Activated CD4-positive, alpha-beta T cell treated with anti-CD3 and anti-CD28 coated beads, Interleukin-2, amount 50 U/mL, for 24 hours (primary cell): ENCODE measurements at regions not wholly inside any gene's neighbourhood (a gene's known extent, or its start where the extent isn't known, plus 50 kb on each side); places are given as distances from the start of the nearest gene placed in this dataset.
"Not testable (repeated sequence)": the region's sequence is repeated elsewhere in the genome, so short reads cannot be mapped to it uniquely, and the experiment has no call there.

ENCODE experiments used
- DNase-seq, 2 donors: peaks; one replicate each; pipeline ENCODE4 v3.0.0-alpha.2; 2020; ENCODE audit warnings: low read depth in 1 of 2, low spot score in 1 of 2

DNA sequence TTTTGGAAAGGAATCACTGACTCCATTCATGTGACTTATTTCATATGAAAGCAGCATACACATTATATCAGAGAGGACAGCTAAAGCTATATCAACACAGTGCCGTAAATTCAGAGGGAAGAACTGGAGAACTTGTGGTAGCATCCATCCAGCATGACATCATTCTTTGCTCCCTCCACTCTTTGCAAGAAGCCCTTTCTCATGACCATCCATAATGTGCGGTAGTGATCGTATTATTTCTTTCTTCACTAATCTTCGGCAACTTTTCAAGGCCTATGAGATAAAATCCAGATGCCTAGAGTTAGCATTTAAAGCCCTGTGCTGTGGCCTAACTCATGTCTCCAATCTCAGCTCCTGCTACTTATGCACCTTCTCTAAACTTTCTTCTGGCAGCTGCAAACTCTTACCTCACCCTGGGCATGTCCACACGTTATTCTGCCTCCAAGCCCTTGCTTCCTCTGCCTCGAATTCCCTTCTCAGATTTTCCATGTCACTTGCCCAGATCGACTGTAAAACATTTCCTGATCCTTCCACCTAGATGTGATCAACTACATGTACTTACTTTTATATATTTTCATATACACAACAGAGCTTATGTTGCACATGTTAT is 307.3 kb upstream of the SGCD start:
- DNase-seq = no peak

DNA sequence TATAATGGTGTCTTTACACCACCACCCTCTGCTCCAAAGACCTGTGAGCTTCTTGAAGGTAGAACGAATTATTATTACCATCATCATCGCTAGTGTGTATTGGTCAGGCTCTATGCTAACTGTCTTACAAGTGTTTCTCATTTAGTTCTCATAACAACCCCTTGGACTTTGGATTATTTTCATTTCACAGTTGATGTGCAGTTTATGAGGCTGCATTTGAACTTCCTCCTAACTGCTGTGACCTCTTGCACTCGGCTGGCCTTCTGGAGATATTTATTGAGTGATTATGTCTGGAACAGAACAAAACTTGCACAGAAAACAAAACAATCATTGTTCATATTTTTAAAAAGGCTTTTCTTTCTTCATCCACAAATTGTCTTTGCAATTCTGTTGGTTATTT is 306.3 kb upstream of the SGCD start:
- DNase-seq = no peak

DNA sequence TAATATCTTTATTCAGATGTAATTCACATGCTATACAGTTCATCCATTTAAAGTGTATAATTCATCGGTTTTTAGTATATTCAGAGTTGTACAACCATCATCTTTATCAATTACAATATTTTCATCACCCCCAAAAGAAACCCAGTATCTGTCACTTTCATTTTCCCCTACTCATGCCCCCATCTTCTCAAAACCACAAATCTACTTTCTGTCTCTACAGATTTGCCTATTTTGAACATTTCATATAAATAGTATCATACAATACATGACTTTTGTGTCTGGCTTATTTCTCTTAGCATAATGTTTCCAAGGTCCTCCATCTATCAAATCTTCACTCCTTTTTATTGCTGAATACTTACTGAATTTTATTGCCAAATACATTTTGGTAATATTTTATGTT is 305.1 kb upstream of the SGCD start:
- no peak for DNase-seq

DNA sequence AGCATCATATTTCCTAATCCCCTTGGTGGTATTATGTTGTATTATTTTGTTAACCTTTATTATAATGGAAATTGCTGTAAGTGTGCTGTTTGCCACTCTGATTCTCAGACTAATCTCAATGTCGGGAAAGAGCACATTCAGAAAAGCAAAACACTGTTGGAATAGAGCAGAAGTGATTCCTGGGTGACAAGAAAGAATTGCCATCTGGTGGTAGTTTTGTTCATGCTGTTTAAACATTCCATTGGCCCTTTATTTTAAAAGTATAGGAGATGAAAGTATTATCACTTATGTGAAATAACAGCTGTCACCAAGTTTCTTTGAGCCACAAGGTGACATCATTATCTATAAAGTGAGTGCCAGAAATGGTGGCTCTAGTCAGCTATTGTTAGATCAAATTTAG is 301.3 kb upstream of the SGCD start:
- no peak for DNase-seq

DNA sequence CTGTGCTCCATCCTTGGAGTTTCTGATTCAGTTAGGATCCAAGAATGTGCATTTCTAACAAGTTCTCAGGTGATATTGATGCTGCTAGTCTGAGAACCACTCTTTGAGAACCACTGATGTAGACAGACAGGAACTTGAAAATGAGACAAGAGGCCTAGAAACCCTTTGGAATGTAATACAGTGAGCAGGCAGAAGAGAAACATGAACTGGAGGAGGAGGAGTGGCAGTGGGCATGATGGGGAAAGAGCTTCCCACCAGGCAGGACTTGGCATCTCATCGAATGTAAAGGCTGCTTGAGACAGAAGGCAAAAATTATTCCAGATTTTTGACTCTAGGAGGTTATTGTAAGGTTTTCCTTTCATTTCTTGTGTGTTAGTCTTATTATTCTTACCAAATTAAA is 295.8 kb upstream of the SGCD start:
- no peak for DNase-seq

DNA sequence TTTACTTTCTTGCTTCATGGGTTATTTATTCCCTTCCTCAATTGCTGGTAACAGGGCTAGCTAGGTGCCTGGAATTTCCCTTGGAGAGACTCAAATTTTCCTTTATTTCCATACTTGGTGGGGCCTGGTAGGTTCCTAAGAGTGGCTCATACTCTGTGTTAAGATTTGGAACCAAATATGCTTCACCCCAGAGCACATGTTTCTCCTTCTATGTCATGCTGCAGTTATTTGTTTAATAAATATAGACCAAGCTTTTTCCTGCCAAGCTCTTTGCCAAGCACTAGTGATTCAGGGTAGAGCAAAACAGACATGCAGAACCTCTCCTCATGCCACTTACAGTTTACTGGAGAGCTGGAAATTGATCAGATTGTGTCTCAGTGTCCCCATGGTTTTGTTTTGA is 290.3 kb upstream of the SGCD start:
- DNase-seq = no peak

DNA sequence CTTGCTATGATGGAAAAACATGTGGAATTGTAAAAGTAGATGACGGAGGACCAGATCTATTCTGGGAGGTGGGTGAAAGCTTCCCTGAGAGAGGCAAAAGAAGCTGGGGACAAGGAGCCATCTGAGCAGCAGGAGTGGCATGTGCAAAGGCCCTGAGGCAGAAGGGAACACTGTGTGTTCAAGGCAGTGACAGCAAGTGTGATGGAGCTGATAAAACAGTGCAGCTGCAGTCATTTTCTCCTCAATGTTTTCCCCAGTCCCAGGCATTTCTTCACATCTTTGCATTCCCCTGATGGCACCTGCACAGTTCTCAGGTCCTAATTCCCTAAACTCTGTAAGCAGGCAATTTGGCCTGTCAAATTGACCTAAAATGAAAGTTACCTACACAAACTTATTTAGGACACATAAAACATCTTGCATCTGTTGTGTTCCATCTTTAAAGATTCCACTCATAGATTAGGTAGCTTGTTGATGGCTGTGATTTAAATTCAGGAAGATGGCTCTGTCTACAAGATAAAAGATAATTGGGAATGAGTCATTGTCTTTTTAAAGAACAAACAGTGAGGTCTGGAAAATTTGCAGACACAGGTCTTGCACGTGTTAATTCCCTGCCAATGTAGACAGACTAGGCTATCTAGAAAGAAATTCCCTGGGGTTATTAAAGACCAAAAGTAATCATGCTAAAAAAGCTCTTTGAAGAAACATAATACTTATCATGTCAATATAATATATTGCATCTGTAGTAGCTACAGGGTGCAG is 289.6 kb upstream of the SGCD start:
- DNase-seq = no peak

DNA sequence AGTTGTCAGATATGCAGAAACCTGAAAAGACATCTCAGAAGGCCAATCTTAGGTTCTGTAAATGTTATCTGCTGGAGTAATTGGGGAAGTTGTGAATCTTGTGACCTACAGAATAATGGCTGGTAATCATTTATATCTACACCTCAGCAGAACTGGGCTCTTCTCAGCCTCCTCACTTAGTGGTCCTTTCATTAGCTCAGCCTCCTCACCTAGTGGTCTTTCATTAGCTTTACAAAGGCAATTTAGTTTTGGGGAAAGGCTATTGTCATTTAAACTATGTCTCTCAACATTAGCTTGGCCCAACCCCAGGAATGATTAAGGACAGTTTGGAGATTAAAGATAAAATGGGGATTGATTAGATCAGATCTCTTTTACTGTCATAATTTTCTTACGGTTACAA is 284.2 kb upstream of the SGCD start:
- no peak for DNase-seq

DNA sequence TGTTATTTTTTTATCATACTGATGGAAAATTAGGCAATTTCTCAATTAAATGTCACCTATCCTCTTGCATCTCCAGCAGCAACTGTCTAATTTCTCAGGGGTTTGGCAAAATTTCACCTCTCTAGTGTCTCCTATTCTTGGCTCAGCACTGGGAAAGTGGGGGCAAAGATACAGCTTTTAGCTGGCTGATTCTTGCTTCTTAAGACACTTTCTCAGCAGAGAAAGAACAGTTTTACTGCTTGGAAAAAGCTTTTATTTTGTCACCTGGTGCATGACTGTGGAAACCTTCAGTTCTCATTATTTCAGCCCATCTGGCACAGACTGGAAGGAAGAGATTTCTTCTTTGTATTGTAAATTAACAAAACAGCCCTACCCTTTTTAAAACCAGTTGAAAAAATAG is 283.6 kb upstream of the SGCD start:
- no peak for DNase-seq

DNA sequence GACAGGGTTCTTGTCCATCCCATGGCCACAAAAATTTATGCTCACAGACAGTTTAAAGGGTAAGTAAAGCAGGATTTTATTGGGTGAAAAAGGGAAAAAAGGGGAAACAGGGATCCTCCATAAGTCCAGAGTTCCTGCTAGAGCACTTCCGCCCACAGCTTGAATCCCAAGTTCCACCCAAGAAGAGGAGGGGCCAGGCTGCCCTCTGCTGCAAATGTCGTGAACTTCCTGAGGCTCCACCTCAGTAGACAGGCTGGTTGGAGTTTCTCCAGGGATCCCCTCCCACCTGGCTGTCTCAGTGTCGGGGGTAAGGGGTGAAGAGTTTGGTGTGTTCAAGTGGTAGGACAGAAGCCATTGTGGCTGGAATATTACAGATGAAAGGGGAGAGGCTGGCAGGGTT is 275.0 kb upstream of the SGCD start:
- no peak for DNase-seq

DNA sequence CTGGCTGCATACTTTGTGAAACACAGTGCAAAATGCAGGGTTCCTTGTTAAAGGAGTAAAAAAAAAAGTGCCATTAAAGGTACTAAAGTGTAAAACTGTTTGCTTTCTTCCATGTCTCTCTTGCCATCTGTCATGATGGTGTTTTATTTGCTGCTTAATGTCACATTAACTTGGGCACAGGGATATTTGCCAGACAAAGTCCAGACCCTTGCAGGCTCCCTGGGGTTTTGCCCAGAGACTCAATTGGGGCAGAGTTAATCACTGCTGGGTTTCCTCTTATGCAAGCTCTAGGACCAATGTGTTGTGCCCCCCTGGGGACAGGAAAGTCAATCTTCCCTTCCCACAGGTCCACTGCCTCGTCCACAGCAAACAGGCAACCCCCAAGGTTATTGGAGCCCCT is 274.3 kb upstream of the SGCD start:
- no peak for DNase-seq

DNA sequence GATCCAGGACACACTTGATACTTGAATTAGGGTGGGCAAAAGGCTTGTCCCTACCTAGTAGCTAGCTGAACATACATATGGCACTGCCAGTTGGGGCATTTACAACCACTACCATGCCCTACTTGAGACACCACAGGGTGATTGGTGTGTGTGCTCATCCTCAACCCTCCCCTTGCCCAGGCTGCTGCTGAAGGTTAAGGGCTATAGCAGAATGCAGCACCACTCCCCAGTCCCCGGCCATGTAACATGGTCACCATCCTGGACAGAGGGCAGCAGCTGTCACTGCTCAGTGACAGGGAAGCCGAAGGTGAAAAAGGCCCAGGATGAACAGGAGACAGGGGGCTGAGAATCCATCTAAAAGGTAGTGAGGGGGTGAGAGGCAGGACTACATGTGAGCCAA is 273.9 kb upstream of the SGCD start:
- no peak for DNase-seq

DNA sequence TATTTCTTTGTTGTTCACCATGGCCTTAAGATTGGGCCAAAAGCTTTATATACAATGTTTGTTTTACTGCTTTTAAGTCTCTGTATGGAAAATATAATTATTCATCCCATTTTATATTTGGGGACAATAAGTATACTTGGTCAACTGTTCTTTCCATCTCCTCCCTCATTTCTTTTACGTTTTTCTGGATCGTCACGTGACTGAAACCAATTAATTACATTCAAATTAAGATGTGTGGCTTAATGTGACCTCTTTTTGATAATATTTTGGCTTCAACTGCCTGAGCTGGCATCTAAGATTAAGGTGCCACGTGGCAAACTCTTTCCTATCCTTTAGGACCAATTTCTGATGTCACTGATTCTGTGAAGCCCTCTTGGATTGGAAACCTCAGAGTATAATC is 250.1 kb upstream of the SGCD start:
- DNase-seq = no peak

DNA sequence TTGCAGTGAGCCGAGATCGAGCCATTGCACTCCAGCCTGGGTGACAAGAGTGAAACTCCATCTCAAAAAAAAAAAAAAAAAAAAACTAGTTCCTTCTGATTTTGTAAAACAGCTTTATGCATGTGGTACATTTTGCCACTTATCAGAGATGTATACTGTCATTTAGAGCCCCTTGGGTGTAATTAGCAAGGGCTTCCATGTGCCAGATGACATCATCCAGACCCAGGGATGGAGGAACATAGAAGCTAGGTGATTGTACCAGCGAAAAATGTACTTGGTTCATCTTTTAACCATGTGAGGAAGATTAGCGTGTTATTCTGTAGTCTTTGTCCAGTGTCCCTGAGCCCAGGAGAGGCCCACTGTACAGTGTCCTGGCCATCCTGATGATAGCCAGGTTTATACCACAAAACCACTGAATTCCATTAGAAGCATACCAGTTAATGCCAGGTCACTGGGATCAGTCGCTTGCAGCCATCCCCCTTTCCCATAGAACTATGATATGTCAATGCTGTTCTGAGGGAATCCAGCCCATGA is 239.3 kb upstream of the SGCD start:
- DNase-seq = no peak

DNA sequence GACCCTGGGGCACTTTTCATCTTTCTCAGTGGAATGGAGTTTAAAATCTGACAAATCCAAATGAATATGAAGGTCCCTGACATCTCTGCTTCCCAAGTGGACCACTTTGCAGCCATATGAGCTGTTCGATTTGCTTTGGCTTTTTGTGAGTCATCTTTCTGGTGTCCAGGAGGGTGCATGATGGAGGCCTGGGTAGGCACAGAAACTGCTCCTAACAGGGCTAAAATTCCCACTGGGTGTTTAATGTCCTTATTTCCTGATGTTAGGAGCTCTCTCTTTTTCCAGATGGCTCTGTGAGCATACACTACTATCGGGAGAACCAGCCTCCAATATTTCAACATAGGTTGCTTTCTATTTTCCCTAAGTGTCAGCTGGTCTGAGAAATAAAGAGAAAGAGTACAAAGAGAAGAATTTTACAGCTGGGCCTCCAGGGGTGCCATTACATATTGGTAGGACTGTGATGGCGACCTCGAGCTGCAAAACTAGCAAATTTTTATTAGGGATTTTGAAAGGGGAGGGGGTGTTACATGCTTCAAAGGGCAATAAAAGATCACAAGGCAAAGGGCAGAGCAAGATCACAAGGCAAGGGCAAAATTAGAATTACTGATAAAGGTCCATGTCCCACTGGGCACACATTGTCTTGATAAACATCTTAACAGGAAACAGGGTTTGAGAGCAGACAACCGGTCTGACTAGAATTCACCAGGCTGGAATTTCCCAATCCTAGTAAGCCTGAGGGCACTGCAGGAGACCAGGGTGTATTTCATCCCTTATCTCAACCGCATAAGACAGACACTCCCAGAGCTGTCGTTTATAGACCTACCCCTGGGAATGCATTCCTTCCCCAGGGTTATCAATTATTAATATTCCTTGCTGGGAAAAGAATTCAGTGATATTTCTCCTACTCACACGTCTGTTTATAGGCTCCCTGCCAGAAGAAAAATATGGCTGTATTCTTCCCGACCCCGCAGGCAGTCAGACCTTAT is 236.7 kb upstream of the SGCD start:
- not testable (repeated sequence) for DNase-seq

DNA sequence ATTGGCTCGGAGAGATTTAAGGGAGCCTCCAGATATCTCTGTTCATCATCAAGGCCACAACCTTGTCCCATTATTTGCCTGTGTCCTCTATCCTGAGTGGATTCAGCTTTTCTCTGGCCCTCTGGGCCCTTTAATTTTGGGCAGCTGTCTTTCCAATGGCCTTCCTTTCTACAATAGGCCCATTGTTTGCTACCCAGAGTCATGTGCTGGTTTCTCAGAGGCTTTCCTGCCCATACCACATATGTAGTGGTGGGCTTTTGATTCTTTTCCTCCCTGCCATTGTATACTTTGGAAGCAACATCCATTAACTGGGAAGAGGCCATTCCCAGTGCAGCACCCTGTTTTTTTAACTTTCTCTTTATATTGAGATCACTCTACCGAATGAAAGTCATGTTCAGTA is 233.9 kb upstream of the SGCD start:
- DNase-seq = no peak

DNA sequence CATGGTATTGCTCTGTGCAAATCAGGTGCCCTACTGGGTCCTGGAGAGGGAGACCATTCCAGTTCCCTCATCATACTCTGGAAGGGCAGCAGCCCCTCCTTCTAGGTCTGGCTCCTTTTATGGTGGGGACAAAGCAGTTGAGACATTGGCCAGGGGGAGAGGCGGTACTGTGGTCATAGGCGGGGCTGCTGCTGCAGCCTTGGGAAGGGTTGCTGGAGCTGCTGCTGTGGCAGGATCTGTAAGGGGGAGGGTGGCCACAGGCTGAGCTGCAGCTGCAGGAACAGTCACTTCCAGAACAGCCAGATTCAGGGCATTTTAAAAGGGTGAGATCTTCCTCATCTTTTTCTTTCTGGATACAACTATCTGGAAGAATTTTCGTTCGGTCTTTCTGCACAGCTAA is 233.0 kb upstream of the SGCD start:
- no peak for DNase-seq

DNA sequence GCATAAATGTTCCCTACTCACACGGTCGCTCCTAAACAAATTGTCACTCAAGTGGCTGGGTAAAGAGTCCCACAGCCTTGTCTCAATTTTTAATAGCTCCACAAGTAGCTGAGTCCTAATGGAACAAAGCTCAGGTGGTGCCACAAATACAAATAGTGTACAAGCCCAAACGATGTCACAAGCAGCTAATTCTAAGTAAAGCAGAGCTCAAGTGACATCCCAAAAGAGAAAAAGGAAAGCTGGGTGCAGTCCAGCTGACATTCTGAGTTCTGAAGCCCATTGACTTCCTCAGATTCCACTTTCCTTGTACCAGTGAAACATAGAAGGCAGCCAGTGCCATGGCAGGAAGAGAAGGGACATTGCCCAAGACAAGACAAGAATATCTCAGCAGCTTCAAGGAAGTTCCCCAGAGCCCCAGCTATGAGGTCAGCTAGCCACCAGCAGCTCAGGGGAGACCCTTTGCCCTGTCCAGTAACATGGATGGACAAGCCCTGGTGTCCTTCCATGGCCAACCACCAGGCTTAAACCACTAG is 231.2 kb upstream of the SGCD start:
- no peak for DNase-seq

DNA sequence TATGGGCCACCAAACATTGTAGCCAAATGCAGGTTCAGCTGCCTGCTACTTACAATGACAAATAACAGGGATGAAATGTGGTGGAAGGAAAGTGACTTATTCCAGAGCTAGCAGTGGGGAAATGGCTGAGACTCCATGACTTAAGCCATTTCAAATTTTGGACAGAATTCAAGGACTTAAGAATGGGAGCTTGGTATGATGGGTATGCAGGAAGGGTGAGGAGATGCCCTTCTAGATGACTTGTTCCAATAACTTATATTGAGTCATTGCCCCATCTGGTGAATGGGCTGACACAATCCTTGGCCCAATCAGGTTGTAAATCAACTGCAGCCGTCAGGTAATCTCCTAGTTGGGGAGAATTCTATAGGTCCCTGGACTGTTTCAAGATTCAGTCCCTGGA is 230.7 kb upstream of the SGCD start:
- DNase-seq = no peak

DNA sequence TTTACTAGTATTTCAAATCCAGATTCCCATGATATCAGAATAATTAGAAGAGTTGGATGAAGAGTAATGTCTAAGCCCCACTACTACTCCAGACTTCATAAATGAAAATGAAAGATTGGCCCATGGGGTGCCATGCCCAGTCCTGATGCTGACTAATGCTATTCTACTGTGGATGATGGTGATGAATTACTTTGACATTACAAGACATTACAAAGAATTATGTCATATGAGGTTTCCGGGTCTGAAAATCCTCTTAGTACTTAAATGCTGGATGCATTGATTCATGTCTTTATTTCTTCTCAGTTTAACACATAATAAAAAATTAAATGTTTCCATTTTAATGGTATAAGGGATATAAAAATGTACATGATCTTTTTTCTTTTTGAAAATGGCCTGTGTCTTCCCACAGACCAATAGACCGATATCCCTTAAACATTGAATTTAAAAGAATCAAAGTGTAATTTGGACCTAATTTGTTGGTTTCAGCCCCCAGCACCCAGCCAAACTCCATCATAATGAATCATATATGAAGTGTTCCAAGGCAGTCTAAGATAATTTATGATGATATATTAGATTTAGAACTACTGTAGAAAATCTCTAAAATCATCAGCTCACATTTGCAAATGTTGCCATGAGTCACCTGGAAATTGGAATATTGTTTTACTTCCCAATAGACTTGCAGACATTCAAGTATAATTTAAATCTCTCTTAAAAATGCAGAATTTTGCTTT is 223.6 kb upstream of the SGCD start:
- no peak for DNase-seq
